Activated CD4-positive, alpha-beta T cell treated with anti-CD3 and anti-CD28 coated beads, Interleukin-2, amount 50 U/mL, for 16 hours (primary cell): ENCODE measurements at regions not wholly inside any gene's neighbourhood (a gene's known extent, or its start where the extent isn't known, plus 50 kb on each side); places are given as distances from the start of the nearest gene placed in this dataset.
A peak's percentile ranks its signal among the peaks of the same experiment; 100 is the strongest.

Source experiments
- DNase-seq: peaks from one replicate; pipeline ENCODE4 v3.0.0-alpha.2; 2020

GRCh38 chr15:93173369-93173768, 84.4 kb upstream of the RGMA start:
- peak; percentile 15 for DNase-seq

GRCh38 chr15:93171476-93171875, 82.5 kb upstream of the RGMA start:
- no peak for DNase-seq

GRCh38 chr15:93170329-93170728, 81.3 kb upstream of the RGMA start:
- no peak for DNase-seq

GRCh38 chr15:93168910-93169309, 79.9 kb upstream of the RGMA start:
- DNase-seq: no peak

- no peak for DNase-seq
These were observed 78.3 kb upstream of the RGMA start for GRCh38 chr15:93167291-93167690.

GRCh38 chr15:93166675-93167074, 77.7 kb upstream of the RGMA start:
- DNase-seq: no peak

GRCh38 chr15:93165734-93166470, 76.9 kb upstream of the RGMA start:
- DNase-seq: no peak

GRCh38 chr15:93164409-93164808, 75.4 kb upstream of the RGMA start:
- peak; percentile 42 for DNase-seq

GRCh38 chr15:93162560-93162959, 73.5 kb upstream of the RGMA start:
- no peak for DNase-seq

- DNase-seq: no peak
These were observed 70.9 kb upstream of the RGMA start for GRCh38 chr15:93159930-93160329.

GRCh38 chr15:93158097-93158900, 69.3 kb upstream of the RGMA start:
- no peak for DNase-seq

- no peak for DNase-seq
These were observed 65.7 kb upstream of the RGMA start for GRCh38 chr15:93154666-93155065.

GRCh38 chr15:93152951-93153350, 63.9 kb upstream of the RGMA start:
- no peak for DNase-seq

- peak; percentile 35 for DNase-seq
These were observed 63.3 kb upstream of the RGMA start for GRCh38 chr15:93152360-93152759.

- no peak for DNase-seq
These were observed 62.2 kb upstream of the RGMA start for GRCh38 chr15:93150910-93151881.

- no peak for DNase-seq
These were observed 57.6 kb upstream of the RGMA start for GRCh38 chr15:93146601-93147000.

- no peak for DNase-seq
These were observed 57.2 kb upstream of the RGMA start for GRCh38 chr15:93146196-93146595.

- no peak for DNase-seq
These were observed 55.6 kb upstream of the RGMA start for GRCh38 chr15:93144463-93145236.

GRCh38 chr15:93143186-93143585, 54.2 kb upstream of the RGMA start:
- no peak for DNase-seq

GRCh38 chr15:93141371-93141794, 52.4 kb upstream of the RGMA start:
- peak; percentile 39 for DNase-seq

- no peak for DNase-seq
These were observed 50.4 kb upstream of the RGMA start for GRCh38 chr15:93139436-93139835.

- DNase-seq: no peak
These were observed 49.8 kb upstream of the RGMA start for GRCh38 chr15:93138681-93139250.
